ENCODE measurements at regions not wholly inside any gene's neighbourhood (a gene's known extent, or its start where the extent isn't known, plus 50 kb on each side); places are given as distances from the start of the nearest gene placed in this dataset.

GRCh38 chr2:43171789-43172188 lies 54.6 kb downstream of the ZFP36L2 start:
- TF ChIP-seq POLR2A (IDR thresholded peaks at IDR 0.05; ENCODE audit: low read depth, low read length) = no peak
- no peak for TF ChIP-seq EZH2 (IDR thresholded peaks at IDR 0.05; ENCODE audit: borderline replicate concordance, control insufficient read depth, low read depth, low read length)
- TF ChIP-seq NR2C2 (IDR thresholded peaks at IDR 0.05; ENCODE audit: borderline replicate concordance, control insufficient read depth, insufficient read length, low read depth) = no peak
- no peak for TF ChIP-seq BCL3 (IDR thresholded peaks at IDR 0.05; ENCODE audit: borderline replicate concordance, insufficient read depth, low read depth, low read length, poor library complexity, severe bottlenecking)
- TF ChIP-seq, protein P1, sequence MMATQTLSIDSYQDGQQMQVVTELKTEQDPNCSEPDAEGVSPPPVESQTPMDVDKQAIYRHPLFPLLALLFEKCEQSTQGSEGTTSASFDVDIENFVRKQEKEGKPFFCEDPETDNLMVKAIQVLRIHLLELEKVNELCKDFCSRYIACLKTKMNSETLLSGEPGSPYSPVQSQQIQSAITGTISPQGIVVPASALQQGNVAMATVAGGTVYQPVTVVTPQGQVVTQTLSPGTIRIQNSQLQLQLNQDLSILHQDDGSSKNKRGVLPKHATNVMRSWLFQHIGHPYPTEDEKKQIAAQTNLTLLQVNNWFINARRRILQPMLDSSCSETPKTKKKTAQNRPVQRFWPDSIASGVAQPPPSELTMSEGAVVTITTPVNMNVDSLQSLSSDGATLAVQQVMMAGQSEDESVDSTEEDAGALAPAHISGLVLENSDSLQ (IDR thresholded peaks at IDR 0.05) = no peak
- no peak for TF ChIP-seq FOXM1 (IDR thresholded peaks at IDR 0.05; ENCODE audit: low read depth, low read length)
- TF ChIP-seq TAF1 (IDR thresholded peaks at IDR 0.05; ENCODE audit: borderline replicate concordance, low read depth, low read length) = no peak
- no peak for TF ChIP-seq POLR2AphosphoS5 (IDR thresholded peaks at IDR 0.05; ENCODE audit: low read length)
